ENCODE measurements at regions not wholly inside any gene's neighbourhood (a gene's known extent, or its start where the extent isn't known, plus 50 kb on each side); places are given as distances from the start of the nearest gene placed in this dataset.
A peak's percentile ranks its signal among the peaks of the same experiment; 100 is the strongest.

DNA sequence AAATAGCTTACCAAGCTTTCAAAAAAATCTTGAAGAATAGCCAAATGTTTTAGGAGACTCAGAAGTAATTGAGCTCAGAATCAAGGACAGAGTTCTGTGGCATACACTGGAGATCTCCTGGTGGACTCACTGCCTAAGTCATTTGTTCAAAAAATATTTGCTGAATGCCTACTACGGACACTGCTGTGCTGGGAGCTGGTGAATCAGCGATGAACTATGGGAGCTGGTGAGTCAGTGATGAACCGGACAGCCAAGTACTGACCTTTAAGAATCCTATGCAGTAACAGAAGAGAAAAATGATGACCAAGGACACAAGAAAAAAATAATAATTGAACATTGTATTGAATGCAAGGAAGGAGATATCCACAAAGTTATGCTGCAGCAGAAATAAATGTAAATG, 717.9 kb upstream of the CXADR start:
- DNase-seq = peak; percentile 8

DNA sequence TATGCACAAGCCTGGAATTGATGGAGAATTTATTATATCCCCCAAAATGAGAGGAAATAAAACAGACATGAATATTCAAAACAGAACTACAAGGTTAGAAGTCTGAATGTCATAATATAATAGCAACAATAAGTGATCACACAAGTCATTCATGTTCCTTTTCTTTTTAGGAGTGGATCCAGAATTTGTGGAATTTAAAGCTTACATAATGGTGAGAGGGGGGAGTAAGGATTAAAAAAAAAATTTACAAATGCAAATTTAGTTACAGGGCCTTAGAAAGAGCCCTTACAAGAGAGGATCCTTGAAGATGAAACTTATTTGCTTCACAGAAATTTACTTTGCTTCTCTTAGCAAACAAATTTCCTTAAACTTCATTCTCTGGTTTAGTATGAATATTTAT, 716.1 kb upstream of the CXADR start:
- no peak for DNase-seq

DNA sequence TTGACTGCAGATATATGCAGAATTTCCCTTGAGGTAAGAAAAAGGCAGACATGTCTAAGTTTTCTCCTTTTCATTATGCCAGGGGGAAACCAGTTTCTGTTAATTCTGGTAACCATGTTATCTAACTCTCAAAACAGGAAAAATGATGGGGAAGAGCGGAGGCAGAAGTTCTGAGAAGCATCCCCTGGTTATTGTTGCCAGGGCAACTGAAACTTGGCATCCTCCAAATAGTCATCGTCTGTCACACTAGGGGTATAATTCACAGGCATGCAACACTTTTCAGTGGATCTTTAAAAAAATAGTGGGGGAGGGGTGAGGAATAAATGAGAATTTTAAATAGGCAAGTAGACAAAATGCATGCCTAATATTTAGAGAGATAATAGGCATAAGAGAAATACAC, 715.3 kb upstream of the CXADR start:
- no peak for DNase-seq

DNA sequence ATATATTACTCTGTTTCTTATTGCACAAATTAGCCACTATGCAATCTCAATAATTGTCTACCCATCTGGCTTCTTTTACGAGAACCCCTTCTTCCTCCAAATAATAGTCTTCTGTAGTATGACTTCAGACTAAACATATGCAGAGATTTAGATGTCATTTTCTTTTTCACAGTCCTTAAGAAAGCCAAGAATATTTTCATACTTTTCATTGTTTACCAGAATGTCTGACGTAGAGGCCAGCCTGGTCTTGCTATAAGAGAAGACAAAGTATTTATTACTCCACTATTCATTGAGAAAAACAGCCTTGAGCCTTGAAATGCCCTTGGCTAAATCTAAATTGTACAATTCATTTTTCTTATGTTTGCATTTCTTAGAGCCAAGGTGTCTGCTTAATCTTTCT, 714.9 kb upstream of the CXADR start:
- no peak for DNase-seq

DNA sequence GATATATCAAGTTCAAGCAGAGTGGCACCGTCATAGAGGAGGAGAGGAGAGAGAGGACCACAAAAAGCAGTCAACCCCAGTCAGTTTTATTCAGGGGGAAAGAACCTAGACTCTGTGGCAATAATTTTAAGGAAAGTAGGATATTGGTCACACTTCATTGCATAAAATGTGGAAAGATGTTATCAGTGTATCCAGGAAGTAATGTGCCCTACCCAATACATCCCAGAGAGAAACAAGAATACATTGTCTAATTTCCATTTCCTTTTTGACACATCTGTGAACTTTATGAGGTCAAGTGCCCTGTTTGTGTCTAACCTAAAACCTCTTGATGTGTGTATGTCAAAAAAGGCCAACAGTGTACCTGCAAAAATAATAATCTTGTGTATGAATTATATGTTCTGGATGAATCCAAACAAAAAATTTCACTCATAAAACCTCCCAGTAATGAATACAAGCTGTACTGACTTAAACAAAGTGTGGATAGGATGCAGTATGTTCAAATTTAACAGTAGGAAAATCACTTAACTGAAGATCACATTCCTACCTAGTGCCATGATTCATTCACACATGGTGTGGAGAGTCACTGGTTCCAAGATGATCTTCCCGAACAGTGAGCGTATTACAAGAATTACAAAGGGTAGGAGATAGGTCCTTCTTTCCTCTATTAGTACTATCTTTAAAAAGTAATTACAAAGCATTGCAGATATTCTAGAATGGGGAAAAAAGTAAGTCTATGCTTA, 712.1 kb upstream of the CXADR start:
- no peak for DNase-seq

DNA sequence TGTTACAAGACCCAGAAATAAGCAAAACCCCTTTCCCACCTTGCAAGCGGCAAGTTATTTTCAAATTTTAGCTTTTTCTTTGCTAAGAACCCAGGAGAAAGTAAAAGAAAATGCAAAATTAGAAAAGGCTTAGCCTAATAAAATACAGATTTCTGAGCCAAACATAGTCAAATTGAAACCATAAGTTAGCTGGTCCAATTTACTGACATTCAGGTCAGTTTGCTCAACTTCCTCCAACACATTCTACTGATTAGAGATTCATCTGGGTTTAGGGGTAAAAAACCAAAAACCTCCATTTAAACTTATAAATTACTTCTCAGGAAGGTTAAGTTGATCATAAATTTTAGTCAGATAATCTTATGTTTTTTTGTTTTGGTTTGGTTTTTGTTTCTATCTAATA, 701.8 kb upstream of the CXADR start:
- DNase-seq = no peak

DNA sequence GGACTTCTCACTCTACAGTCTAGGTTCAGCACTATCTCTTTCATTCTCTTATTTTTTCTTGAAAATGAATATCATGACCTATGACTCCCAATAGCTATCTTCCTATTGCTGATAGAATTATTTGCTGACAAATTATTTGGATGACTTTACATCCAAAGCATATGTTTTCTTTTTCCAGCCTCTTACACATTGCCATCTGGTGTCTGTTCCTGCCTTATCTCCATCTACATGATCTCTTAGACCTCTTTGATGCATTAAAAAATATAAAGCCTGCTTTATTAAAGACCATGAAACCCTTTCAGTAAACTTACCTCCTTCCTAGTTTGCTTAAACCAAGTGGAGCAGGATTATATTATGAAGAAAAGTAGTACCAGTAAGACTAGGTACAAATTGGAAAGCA, 700.9 kb upstream of the CXADR start:
- no peak for DNase-seq

DNA sequence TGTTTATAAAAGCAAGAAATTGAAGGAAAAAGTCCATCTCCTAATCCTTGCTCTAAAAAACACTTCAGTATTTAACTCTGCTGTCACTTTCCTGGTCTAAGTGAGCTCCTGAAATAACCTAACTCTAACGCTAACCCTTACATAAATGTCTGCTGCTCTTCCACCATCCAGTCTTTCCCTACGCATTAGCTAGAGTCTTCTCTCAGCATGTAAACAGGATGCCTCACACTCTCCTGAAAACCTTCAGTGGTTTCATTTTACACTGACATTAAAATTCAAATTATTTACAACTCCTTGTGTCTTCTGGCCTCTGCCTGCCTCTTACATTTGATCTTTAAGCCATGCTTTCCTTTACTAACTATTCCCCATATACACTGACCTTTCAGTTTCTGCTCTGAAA, 697.6 kb upstream of the CXADR start:
- no peak for DNase-seq

DNA sequence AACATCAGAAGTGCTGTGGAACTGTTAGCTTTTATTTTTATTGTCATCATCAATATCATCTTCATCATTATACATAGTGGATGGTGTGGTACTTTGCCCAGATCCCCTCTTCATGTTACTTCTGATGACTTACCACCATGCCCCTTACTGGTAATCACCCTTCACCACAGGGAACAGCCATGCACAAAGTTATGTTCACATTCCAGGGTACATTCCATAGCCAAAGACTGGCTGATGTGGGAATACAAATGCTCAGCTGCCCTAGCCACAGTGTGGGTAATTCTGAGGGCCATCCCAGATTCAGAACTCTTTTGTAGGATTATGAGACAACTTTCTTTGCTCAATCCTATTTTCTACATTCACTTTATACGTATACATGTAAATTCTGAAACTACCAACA, 691.3 kb upstream of the CXADR start:
- no peak for DNase-seq

DNA sequence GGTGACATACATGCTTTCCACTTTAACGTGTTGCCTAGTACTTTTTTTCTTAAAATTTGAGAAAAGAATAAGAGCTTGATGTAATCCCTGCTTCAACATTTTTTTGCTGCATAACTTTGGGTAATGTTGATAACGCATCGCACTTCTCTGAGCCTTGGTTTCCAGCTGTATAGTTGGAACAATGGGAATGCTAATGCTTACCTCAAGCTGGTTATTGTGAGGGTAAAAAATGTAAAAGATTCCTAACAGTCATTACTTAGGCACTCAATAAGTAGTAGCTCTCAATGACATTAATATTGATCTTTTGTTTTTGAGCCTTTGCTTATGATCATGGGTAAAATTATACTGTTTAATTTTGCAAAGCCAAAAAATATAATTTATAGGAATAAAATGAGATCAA, 683.3 kb upstream of the CXADR start:
- DNase-seq = no peak

DNA sequence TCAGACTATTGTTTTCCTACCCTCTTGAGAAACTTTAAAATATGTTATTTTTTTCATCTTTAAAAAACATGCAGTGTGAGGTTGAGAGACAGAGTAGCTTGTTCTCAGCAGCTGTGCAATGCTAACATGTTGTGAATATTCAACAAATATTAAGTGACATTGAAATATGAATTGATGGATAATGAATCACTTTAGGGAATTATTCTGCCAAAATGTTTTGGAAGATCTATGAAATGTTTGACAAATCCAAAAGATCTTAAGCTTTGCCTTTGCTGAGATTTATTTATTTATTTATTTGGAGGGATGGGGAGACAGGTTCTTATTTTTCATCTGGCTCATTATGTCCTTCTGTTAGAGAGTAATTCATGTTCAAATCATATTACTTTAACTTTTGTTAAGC, 680.1 kb upstream of the CXADR start:
- DNase-seq = no peak

DNA sequence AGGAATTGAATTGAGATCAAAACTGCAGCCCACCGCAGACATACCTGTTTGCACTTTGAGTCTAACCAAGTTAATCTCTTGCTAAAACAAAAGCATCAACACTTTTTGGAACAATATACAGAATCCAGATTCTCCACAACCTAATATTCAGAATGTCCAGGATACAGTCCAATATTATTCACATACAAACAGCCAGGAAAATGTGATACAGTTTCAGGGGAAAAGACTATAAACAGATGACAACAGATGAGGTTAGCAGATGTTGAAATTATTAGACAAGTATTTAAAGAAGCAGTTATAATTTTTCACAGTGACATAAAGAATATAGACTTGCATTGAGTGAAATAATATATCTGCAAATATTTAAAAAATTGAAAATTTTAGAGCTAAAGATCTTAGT, 678.1 kb upstream of the CXADR start:
- no peak for DNase-seq

DNA sequence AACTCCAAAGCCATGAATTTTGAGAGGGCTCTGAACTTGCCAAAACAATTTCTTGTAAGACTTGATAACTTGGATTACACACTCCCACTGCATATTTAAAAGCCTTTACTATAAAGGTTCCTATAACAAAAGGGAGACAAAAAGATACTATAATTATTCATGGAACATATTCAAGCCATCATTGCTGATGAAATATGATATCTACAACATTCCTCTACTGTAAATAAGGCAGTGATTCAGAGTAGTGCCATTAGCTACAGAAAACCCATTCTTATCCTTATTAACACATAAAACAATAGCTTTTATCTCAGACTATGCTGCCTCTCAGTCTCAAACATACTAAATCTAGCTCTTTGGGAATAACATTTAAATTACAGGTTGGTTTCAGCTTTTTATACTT, 675.5 kb upstream of the CXADR start:
- DNase-seq = no peak

DNA sequence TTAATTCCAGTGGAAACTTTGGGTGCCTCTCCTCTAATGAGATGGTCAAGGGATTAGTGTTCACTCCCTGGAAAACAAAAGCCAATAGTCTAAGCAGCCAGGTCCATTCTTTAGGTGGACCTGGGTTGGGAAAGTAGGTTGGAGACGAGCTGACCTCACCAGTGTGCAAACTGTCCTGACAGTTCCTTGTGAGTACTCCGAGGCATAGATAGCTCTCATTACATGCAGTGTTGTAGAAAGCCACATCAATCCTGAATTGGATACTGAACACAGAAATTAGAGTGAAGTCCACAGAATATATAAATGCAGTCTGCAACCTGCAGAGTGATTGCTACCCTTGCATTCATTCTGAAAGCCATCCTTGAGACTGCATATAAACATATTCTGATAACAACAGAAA, 675.1 kb upstream of the CXADR start:
- no peak for DNase-seq

DNA sequence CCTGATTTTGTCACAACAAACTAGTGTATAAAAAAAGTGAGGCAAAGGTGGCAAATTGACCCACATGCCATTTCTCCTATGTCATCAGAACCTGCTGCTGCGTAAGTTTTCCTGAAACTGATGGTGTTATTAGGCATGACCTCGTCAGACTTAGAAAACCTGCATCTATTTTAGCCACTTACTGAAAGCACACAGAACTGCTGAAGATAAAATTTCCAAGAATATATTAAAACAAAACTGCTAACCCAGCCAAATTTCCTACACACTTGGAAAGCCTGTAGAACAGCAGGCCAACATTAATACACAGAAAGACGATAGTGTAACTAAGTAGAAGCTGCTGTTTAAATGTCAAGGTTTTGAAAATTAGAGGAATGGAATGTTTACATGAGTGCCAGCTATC, 674.5 kb upstream of the CXADR start:
- DNase-seq = no peak

DNA sequence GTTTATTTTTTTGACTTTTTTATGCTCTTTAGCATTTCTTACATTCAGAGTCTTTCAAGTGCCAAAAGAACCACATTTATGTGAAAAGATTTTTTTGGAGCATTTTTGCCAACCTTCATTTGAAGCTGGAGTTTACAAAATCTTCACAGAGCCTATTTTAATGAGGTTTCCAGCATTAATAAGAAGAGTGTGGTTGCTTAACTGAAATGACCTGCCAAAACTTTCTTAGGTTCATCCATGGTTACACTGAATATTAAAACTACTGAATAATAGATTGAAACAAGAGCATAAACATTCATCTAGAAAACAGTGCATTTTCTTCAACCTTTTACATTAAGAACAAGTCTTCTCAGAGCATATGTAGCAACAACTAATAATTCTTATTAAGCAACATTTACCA, 672.3 kb upstream of the CXADR start:
- no peak for DNase-seq

DNA sequence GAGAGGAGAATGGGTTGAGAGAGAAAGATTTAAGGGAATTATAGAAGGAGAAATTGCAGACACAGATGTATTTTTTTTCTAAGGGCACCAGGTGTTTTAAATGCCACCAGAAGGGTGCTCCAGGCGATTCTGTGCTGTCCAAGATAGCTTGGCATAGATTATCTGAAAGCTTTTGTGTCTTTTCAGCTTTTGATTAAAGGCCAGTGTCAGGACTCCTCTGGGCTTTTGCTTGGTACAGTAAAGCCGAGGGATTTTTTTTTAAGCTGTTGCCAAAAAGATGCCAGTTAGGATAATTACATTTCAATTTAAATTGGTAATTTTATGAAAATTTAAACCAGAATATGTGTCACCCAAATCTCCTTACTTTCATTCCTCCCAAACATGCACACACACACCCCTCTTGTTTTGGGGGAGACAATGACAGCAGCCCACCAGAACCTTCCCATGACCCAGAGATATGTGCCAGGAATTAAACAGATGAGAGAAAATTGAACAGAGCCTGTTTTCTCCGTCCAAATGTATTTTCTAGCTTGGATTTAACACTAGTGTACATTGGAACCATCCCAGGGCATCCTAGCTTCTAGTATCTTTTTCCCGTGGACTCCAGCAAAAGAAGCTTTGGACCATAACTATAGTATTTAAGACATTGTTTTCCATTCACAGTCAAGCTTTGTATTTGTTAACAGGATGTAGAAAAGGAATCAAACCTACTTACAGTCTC, 670.7 kb upstream of the CXADR start:
- no peak for DNase-seq

DNA sequence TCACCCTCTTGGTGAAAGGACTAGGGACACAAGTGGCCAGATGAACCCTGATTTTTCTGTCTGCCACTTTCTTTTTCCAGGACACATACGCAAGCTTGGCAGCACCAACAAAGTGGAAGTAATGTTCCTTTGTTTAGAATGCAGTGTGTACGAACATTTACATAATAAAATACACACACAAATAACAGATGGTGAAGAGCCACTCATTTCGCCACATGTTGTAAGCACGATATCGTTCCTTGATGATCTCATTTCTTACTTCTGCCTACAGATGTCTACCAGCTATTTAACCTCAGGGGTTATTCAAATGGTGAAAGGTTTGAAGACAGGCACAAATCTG, 670.2 kb upstream of the CXADR start:
- DNase-seq = no peak

DNA sequence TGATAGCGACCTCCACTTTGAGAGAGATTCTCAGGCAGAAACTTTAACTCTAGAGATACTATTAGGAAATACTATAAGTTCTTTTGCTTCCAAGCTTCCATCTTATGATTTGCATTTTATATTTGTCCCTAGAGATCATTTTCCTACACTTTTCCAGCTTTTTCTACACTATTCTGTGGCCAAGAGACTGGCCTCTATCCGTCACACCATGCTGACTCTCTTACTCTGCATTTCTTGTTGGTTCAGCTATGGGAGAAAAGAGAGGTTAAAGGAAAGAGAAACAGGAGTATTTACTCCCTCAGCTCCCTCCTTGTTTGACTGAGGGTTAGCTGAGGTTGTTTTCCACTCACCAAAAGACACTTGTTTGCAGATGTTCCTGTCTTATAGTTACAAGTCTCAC, 665.6 kb upstream of the CXADR start:
- DNase-seq = no peak

DNA sequence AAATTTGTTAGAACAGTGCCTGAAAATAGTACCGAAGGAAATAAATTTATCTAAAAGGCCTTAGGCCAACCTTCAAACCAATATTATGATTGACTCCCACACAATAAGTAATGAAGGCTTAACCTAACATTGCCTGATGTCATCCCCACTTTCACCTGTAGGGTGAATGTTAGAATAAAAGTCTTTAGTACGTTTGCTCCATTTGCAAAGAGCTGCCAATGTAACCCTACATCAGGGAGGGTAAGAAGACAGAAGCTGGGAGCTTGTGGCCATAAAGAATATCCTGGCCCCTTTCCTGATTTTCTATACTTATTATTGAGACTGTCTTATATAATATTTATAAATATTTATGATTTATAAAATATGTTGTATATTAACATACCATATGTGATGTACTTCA, 661.8 kb upstream of the CXADR start:
- DNase-seq = no peak

DNA sequence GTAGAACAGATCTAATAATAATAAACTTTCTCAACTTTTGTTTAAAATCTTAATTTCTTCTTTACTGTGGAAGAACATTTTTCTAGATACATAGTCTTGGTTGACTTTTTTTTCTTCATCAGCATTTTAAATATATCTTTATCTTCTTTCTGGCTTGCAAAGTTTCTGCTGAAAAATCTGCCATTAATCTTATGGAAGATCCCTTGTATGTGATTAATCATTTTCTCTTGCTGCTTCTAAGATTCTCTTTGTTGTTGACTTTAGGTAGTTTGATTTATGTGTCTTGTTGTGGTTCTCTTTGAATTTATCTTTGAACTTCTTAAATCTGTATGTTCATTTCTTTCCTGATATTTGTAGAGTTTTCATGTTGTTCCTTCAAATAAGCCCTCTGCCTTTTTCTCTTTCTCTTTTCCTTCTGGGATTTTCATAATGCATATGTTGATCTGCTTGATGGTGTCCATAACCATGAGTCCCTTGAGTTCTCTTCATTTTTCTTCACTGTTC, 657.6 kb upstream of the CXADR start:
- DNase-seq = no peak

DNA sequence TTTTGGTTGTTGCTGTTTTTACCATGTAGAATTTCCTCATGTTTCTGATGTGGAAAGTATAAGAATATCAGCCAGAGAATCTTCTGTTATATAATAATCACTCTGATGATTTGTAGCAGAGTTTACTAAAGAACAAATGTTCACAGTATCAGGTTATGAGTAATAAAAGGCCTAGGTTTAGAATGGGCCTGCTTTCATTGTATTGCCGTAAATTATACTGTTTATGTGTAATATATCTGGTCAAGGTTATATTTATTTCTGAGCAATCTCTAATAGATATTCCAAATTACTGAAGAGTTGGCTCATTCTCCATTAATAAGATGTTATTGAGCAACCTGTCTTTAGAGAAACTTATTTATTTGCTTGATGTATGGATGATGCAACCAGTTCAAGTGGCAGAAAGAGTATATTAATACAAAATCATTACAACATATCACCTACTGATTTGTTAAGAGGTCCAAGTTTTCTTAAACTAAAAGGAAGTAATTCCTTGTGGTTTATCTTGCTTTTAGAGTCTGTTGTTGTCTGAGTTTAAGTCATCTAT, 649.4 kb upstream of the CXADR start:
- no peak for DNase-seq

DNA sequence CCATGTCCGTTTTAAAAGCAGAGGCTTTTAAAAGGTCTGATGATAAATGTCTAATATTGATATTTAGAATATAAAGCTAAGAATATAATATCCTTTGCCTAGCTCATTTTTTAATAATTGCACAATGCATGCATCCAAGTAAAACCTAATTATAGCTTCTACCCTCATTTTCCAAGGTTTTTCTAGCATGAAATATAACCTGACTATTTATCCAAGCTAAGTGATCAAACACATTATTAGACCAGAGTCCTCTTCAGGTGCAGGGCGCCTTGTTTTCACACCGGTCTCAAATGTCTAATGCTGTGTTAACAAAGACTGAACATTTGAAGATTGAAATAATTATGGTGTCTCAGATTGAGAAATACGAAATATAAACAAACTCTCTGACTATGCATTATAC, 648.9 kb upstream of the CXADR start:
- DNase-seq = no peak

DNA sequence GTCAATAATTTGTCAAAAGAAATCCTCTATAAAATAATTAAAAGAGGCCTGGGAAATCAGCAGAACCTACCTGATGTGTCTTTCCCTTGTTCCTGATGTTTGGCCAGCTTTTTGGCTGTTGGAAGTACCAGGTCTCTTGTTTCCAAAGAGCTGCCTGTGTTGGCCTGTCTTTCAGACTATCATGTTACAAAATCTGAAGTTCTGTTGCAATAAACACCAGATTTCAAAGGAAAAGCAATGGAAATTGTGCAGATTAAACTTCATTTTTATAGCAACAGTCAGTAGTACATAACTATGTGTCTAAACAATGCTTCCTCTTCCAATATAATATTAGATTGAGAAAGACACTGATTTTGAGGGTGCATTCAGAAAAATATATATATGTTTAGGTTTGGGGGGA, 647.2 kb upstream of the CXADR start:
- DNase-seq = no peak

DNA sequence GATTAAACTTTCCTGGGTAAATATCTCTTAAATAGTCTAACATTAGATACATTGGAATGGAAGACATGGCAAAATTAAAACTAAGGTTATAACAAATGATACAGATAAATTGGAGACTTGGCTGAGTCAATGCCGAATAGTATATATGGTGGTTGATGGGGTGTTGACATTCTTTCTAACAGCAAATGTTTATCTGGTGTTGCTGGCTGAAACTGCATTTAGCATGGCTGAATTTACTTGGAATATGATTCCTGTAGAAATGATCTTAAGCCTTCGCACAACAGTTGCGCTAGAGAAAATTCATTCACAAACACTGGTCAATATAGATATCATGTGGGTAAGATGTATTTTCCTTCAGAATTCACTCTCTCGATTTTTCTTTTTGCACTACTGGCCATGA, 646.0 kb upstream of the CXADR start:
- no peak for DNase-seq

Data from GOT3 (cell line).